ENCODE measurements at regions not wholly inside any gene's neighbourhood (a gene's known extent, or its start where the extent isn't known, plus 50 kb on each side); places are given as distances from the start of the nearest gene placed in this dataset.

GRCh38 chr16:54655121-54655590 lies 275.5 kb upstream of the IRX5 start:
- peaks cover 9% of the 10 kb centered on the region for H3K36me3 Mint-ChIP-seq (ENCODE audit: insufficient read depth, unreplicated experiment)
- intact Hi-C loops (cut with micrococcal nuclease), result no loop called here
- H3K9me3 Mint-ChIP-seq (ENCODE audit: unreplicated experiment), result peaks cover 10% of the 10 kb centered on the region
- peak overlapping the region; percentile 73 for H3K27ac Mint-ChIP-seq (ENCODE audit: low read depth, unreplicated experiment)
- H3K27me3 Mint-ChIP-seq (ENCODE audit: insufficient read depth, unreplicated experiment), result no peaks in the 10 kb centered on the region
- H3K4me1 Mint-ChIP-seq (ENCODE audit: insufficient read depth, unreplicated experiment), result peaks cover 48% of the 10 kb centered on the region
- BruUV-seq (replicated peaks), result no TSS peak
- no peak overlapping the region for H3K4me3 Mint-ChIP-seq (ENCODE audit: unreplicated experiment)
- TF ChIP-seq CTCF (IDR thresholded peaks at IDR 0.05; ENCODE audit: unreplicated experiment), result no peak
- no peak for DNase-seq (ENCODE audit: unreplicated experiment)
- ChIA-PET CTCF (interaction anchor here (0.6 to 1.2 kb wide), 6 partner anchors 8 to 1107 kb away, joined by 3 to 4 read pairs (median 3); no protein-coding TSS in a partner anchor), POLR2A (interaction anchor here (0.6 to 8.8 kb wide), 11 partner anchors 9 to 1964 kb away, joined by 3 to 190 read pairs (median 8); partner anchors contain the start of genes IRX3 and IRX5)

DNA sequence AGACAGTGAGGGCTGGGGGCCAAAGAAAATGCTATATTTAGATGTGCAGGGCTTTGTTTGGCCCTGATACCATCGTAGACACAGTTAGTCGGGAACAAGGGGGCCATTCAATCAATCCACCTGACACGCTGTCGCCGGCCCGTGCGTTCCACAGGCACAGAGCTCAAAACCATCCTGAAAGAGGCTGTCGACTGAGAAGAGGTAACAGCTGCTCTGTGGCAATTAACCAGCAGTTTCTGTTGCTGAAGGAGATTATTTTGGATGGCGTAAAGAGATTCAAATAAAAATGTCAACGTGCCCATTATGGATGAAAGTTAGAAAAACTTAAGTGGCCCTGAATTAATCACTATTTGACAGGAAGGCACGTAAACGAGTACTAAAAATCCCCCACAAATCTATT lies 276.2 kb upstream of the IRX5 start:
- Mint-ChIP-seq H3K4me3 (ENCODE audit: unreplicated experiment) (no peak overlapping the region), H3K27me3 (ENCODE audit: insufficient read depth, unreplicated experiment) (no peaks in the 10 kb centered on the region), H3K4me1 (ENCODE audit: insufficient read depth, unreplicated experiment) (peaks cover 50% of the 10 kb centered on the region), H3K27ac (ENCODE audit: low read depth, unreplicated experiment) (no peak overlapping the region), H3K36me3 (ENCODE audit: insufficient read depth, unreplicated experiment) (peaks cover 9% of the 10 kb centered on the region), H3K9me3 (ENCODE audit: unreplicated experiment) (peaks cover 10% of the 10 kb centered on the region)
- CTCF ChIA-PET, result interaction anchor here (0.6 to 0.7 kb wide), 2 partner anchors 21 to 1002 kb away, joined by 3 read pairs; partner anchors contain the start of gene SLC6A2
- intact Hi-C loops (cut with micrococcal nuclease), result no loop called here
- no peak for TF ChIP-seq CTCF (IDR thresholded peaks at IDR 0.05; ENCODE audit: unreplicated experiment)
- no TSS peak for BruUV-seq (replicated peaks)
- no peak for DNase-seq (ENCODE audit: unreplicated experiment)
- POLR2A ChIA-PET, result interaction anchor here (1.2 to 8.8 kb wide), 4 partner anchors 192 to 369 kb away, joined by 3 to 190 read pairs (median 26); partner anchors contain the start of genes IRX3 and IRX5

DNA sequence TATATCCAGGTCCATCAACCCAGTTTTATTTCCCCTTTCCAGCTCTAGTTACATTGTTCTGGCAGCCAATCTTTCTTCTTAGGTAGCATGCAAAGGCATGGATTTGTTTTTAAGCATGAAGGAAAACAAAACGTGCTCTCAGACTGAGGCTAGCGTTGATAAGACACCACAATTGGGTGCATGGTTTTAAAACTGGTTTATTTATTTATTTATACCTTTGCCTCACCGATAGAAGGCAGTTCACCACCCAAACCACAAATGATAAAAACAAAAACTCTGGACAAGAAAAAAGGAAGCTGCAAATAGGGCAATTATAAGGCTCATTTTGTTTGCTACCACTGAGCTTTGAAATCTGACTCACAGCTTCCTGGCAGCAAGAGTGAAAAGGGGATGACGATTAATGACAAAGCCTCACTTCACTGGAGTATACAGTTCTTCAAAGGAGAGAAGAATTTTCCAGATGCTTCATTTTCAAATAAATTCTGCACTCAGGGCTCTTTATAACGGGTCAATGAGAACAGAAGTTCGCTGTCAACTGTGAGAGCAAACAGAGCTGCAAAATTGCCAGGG lies 278.4 kb upstream of the IRX5 start:
- no TSS peak for BruUV-seq (replicated peaks)
- intact Hi-C loops (cut with micrococcal nuclease), result no loop called here
- ChIA-PET POLR2A (interaction anchor here (0.6 to 8.8 kb wide), 14 partner anchors 18 to 884 kb away, joined by 3 to 190 read pairs (median 4); partner anchors contain the start of genes IRX3 and IRX5), CTCF (interaction anchor here (0.6 to 1.6 kb wide), 6 partner anchors 227 to 910 kb away, joined by 3 to 6 read pairs (median 3); partner anchors contain the start of gene IRX5)
- no peak overlapping the region for H3K27ac Mint-ChIP-seq (ENCODE audit: low read depth, unreplicated experiment)
- no peaks in the 10 kb centered on the region for H3K9me3 Mint-ChIP-seq (ENCODE audit: unreplicated experiment)
- TF ChIP-seq CTCF (IDR thresholded peaks at IDR 0.05; ENCODE audit: unreplicated experiment), result no peak
- H3K4me3 Mint-ChIP-seq (ENCODE audit: unreplicated experiment), result peak overlapping the region; percentile 41
- no peaks in the 10 kb centered on the region for H3K27me3 Mint-ChIP-seq (ENCODE audit: insufficient read depth, unreplicated experiment)
- peaks cover 68% of the 10 kb centered on the region for H3K4me1 Mint-ChIP-seq (ENCODE audit: insufficient read depth, unreplicated experiment)
- H3K36me3 Mint-ChIP-seq (ENCODE audit: insufficient read depth, unreplicated experiment), result peaks cover 9% of the 10 kb centered on the region
- DNase-seq (ENCODE audit: unreplicated experiment), result peak; percentile 48

GRCh38 chr16:54651440-54652195 lies 279.0 kb upstream of the IRX5 start:
- Mint-ChIP-seq H3K9me3 (ENCODE audit: unreplicated experiment) (no peaks in the 10 kb centered on the region), H3K27me3 (ENCODE audit: insufficient read depth, unreplicated experiment) (no peaks in the 10 kb centered on the region), H3K27ac (ENCODE audit: low read depth, unreplicated experiment) (no peak overlapping the region), H3K36me3 (ENCODE audit: insufficient read depth, unreplicated experiment) (peaks cover 9% of the 10 kb centered on the region), H3K4me1 (ENCODE audit: insufficient read depth, unreplicated experiment) (peaks cover 65% of the 10 kb centered on the region), H3K4me3 (ENCODE audit: unreplicated experiment) (peak overlapping the region; percentile 41)
- POLR2A ChIA-PET, result interaction anchor here (0.6 to 8.8 kb wide), 17 partner anchors 12 to 883 kb away, joined by 3 to 190 read pairs (median 3); partner anchors contain the start of genes IRX3 and IRX5
- no peak for TF ChIP-seq CTCF (IDR thresholded peaks at IDR 0.05; ENCODE audit: unreplicated experiment)
- CTCF ChIA-PET, result interaction anchor here (0.5 to 1.6 kb wide), 9 partner anchors 66 to 909 kb away, joined by 3 to 6 read pairs (median 3); partner anchors contain the start of gene IRX5
- BruUV-seq (replicated peaks), result no TSS peak
- DNase-seq (ENCODE audit: unreplicated experiment), result peak; percentile 80
- intact Hi-C loops (cut with micrococcal nuclease), result no loop called here
